ENCODE measurements at regions not wholly inside any gene's neighbourhood (a gene's known extent, or its start where the extent isn't known, plus 50 kb on each side); places are given as distances from the start of the nearest gene placed in this dataset.
"Not testable (repeated sequence)": the region's sequence is repeated elsewhere in the genome, so short reads cannot be mapped to it uniquely, and the experiment has no call there.

DNA sequence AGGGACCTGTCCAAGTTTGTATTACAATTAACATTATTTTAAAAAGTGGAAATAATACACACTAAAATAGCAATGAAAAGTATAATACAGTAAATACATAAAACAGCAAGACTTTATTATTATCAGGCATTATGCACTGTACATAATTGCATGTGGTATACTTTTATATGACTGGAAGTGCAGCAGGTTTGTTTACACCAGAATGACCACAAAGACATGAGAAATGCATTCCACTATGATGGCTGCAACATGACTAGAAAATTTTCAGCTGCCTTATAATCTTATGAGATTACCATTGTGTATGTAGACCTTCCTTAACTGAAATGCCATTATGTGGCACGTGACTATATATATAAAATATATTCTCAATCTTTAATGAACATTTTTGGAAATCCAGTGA is 1699.6 kb downstream of the KCNT2 start:
- peak; percentile 10 for DNase-seq (ENCODE audit: low read depth)

DNA sequence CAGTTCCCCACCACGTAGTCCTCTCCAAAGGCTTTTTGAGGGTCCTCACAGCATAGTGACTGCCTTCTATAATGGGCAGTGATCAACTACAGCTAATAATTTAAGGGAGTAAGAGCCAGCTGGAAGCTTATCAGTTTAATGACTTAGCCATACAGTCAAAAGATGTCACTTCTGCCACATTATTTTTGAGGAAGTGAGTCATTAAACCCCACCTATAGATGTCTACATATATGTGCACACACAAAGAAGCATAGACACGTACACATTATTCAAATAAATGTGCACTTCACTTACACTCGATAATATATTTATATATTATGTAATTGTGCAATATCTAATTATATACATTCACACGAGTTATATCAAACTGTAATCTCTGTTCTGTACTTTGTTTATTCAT is 1704.7 kb downstream of the KCNT2 start:
- no peak for DNase-seq (ENCODE audit: low read depth)

DNA sequence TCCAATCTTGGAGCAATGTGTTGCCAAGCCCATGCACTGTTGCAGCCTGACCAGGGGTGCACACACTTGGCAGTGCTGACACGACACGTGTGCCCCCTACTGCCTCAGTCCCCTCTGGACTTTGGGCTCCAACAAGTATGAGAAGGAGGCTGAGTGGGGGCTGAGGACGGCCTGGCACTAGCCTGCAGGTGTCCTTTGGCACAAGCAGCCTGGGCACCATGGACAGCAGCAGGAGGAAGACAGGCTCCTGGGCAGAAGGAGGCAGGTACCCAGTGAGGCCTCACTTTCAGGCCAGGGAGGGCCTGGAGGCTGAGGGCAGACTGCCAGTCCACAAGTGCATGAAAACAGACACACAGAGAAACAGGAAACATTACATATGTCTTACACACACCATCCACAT is 1702.9 kb upstream of the B3GALT2 start:
- no peak for DNase-seq (ENCODE audit: low read depth)

DNA sequence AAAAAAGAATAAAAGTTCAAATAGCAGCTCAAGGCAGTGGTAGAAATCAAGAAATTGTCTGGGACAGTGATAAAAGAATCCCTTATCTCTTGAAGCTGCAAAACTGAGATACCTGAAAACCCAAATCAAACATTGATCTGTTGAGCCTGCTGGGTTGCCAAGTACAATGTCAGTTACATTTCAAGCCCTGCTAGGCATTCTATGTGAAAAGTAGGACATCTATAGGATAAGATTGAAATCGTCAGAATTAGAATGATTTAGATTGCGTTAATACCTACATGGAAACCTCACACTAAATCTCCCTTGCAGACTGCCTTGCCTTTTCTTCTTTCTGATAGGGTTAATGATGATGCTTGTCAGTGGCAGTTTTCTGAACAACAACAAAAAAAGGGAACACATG is 1684.4 kb upstream of the B3GALT2 start:
- no peak for DNase-seq (ENCODE audit: low read depth)

DNA sequence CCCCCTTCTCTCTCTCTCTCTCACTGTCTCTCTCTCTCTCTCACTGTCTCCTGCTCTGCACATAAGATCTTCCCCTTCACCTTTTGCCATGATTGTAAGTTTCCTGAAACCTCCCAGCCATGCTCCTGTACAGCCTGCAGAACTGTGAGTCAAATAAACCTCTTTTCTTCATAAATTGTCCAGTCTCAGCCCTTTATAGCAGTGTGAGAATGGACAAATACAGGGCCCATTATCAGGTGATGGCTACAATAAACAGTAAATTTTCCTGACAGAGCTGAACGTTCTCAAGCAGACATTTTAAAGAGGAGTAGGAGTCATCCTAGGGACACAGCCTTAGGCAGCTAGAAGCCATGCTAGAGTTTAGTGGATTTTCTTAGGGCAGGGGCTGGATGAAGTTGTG is 1679.7 kb upstream of the B3GALT2 start:
- DNase-seq (ENCODE audit: low read depth): no peak

DNA sequence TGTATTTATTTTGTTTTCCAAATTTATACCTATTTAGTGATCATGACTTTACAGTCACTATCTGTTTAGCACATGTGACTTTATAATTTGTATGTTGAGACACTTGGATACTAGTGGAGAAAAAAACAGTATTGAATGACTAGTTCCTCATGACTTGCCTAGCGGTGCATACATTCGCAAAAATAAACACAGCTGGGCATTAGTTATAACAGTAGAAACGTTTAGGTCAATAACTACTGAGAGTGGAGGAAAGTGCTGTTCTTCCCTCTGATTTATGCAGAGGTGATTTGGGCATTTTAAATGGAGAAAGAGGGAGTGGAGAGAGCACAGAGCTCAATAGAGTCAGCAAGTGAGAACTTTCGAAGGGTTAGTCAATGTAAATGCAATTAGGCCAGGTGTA is 1679.0 kb upstream of the B3GALT2 start:
- no peak for DNase-seq (ENCODE audit: low read depth)

DNA sequence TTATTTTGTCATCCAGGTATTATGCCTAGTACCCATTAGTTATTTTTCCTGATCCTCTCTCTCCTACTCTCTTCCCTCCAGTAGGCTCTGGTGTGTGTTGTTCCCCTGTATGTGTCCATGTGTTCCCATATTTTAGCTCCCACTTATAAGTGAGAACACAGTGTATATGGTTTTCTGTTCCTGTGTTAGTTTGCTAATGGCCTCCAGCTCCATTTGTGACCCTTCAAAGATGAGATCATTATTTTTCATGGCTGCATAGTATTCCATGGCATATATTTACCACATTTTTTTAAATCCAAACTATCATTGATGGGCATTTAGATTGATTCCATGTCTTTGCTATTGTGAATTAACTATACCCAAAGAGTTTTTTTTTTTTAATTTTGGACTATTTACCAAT is 1675.7 kb upstream of the B3GALT2 start:
- no peak for DNase-seq (ENCODE audit: low read depth)

DNA sequence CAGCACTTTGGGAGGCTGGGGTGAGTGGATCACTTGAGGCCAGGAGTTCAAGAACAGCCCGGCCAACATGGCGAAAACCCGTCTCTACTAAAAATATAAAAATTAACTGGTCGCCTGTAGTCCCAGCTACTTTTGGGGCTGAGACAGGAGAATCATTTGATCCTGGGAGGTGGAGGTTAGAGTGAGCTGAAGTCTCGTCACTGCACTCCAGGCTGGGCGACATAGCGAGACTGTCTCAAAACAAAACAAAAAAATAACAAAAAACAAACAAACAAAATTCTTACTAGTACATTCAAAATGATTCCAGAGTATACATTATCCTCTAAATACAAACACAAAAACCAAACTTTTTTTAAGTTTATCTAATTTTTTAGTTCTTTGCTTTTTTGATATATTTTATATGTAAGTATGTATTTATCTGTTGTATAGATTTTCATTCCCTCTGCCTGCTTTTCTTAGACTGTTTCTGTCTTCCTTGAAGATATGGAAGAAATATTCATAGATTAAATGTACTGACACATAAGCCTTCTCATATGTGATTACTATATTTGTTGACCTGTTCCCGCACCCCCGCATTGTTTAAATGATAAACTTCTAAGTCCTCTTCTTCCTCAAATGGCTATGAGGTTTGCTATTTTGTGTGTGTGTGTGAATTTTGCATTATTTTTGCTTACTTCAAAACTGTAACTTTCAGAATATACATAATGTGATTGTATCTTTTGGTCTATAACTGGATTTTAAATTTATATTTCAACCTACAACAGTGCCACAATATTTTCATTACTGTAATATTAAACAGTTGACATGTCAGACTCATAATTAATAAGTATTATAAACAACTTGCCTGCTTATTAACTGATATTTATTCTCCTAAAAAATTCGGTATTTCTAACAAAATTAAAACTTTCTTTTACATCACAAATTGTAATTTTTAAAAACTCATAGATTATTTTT is 1674.1 kb upstream of the B3GALT2 start:
- no peak for DNase-seq (ENCODE audit: low read depth)

DNA sequence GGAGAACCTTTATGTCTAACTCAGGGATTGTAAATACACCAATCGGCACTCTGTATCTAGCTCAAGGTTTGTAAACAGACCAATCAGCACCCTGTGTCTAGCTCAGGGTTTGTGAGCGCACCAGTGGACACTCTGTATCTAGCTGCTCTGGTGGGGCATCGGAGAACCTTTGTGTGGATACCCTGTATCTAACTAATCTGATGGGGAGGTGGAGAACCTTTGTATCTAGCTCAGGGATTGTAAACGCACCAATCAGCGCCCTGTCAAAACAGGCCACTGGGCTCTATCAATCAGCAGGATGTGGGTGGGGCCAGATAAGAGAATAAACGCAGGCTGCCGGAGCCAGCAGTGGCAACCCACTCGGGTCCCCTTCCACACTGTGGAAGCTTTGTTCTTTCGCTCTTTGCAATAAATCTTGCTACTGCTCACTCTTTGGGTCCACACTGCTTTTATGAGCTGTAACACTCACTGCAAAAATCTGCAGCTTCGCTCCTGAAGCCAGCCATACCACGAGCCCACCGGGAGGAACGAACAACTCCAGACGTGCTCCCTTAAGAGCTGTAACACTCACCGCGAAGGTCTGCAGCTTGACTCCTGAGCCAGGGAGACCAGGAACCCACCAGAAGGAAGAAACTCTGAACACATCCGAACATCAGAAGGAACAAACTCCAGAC is 1673.2 kb upstream of the B3GALT2 start:
- not testable (repeated sequence) for DNase-seq (ENCODE audit: low read depth)

DNA sequence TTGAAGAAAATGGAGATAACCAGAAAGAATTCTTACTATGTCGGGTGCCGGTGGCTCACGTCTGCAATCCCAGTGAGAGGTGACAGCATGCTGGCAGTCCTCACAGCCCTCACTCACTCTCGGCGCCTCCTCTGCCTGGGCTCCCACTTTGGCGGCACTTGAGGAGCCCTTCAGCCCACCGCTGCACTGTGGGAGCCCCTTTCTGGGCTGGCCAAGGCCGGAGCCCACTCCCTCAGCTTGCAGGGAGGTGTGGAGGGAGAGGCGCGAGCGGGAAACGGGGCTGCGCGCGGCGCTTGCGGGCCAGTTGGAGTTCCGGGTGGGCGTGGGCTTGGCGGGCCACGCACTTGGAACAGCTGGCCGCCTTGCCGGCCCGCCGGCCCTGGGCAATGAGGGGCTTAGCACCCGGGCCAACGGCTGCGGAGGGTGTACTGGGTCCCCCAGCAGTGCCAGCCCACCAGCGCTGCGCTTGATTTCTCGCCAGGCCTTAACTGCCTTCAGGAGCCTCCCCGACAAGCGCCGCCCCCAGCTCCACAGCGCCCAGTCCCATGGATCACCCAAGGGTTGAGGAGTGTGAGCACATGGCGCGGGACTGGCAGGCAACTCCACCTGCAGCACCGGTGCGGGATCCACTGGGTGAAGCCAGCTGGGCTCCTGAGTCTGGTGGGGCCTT is 1672.5 kb upstream of the B3GALT2 start:
- DNase-seq (ENCODE audit: low read depth): not testable (repeated sequence)

DNA sequence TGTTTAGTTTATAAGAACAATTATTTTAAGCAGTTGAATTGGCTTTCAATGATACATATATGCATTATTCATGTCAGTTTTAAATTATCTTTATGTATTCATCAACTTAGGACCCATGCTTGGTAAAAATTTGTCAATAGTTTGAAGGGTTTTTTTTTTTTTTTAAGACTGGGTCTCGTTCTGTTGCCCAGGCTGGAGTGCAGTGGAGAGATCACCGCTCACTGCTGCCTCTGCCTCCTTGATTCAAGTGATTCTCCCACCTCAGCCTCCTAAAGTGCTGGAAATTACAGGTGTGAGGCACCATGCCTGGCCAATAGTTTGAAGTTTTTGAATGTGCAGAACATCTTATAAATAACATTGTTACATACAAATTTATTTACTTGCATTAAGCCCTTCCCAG is 1671.0 kb upstream of the B3GALT2 start:
- no peak for DNase-seq (ENCODE audit: low read depth)

DNA sequence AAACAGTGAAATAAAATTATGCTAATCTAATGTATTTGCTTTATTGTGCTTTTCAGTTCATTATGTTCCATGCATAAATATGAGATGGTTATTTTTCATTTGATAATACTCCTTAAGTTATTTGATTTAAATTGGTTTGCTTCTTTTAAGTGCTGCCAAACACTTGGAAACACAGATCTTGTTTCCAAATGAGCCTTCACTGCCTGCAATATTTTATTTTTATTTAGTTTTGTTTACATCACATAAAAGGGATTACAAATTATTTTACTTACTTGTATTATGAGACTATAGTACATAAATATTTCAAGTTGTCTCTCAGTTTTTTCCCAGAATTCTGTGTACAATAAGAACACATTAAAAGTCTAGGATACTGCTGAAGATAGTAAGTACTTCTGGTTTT is 1662.4 kb upstream of the B3GALT2 start:
- DNase-seq (ENCODE audit: low read depth): no peak

DNA sequence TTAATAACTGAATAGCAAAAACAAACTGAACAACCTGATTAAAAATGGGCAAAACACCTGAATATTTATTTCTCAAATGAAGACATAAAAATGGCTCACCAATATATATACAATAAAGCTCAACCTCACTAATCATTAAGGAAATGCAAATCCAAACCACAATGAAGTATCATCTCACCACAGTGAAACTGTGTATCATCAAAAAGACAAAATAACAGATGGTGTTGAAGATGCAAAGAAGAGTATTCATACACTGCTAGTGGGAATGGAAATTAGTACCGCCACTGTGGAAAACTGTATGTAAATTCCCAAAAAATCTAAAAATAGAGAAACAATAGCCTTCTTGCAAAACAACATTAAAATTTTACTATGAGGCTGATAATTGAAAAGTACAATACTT is 1660.1 kb upstream of the B3GALT2 start:
- DNase-seq (ENCODE audit: low read depth): no peak

DNA sequence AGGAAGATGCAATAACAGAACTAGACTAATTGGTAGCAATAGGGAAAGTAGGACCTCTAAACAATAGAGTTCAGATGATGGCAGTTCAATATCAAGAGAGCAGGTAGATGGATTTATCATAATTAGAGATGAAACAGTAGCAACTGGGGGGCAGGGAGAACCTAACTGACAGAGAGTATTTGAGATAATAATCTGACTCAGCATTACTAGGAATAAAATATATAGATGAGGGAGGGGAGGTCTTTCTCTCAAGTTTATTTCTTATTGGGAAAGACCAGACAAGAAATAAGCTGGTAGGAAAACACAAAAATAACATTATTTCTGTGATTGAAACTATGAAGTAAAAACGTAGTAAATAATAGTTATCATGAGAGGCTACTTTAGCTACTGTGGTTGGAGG is 1656.7 kb upstream of the B3GALT2 start:
- DNase-seq (ENCODE audit: low read depth): no peak

DNA sequence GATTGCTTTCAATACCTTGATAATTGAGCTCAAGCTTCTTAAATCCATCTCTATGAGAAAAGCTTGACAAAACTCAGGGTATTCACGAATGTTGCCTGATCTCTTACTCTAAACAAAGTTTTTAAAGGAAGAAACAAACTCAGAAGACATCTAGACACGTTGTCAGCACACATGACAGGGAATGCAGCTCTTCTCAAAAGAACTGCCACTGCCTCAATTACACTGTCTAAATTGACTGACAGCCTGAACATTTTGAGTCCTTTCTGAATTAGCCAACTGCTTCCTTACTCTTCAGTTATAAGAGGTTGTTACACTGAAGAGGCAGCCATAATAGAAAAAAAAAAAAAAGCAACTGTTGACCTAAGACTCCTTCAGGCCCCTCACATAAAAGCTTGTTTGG is 1646.7 kb upstream of the B3GALT2 start:
- no peak for DNase-seq (ENCODE audit: low read depth)

DNA sequence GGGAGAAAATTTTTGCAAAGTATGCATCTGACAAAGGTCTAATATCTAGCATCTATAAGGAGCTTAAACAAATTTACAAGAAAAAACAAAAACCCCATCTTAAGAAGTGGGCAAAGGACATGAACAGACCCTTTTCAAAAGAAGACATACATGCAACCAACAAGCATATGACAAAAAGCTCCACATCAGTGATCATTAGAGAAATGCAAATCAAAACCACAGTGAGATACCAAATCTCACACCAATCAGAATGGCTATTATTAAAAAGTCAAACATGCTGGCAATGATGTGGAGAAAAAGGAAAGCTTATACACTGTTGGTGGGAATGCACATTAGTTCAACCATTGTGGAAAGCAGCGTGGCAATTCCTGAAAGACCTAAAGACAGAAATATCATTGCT is 1645.2 kb upstream of the B3GALT2 start:
- not testable (repeated sequence) for DNase-seq (ENCODE audit: low read depth)

DNA sequence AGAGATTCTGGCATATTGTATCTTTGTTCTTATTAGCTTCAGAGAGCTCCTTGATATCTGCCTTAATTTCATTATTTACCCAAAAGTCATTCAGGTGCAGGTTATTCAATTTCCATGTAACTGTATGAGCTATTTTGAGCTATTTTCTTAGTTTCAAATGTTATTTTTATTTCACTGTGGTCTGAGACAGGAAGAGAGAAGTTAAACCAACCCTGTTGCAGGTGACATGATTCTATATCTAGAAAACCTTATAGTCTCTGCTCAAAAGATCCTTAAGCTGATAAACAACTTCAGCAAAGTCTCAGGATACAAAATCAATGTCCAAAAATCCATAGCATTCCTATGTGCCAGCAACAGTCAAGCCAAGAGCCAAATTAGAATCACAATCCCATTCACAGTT is 1644.0 kb upstream of the B3GALT2 start:
- DNase-seq (ENCODE audit: low read depth): no peak

DNA sequence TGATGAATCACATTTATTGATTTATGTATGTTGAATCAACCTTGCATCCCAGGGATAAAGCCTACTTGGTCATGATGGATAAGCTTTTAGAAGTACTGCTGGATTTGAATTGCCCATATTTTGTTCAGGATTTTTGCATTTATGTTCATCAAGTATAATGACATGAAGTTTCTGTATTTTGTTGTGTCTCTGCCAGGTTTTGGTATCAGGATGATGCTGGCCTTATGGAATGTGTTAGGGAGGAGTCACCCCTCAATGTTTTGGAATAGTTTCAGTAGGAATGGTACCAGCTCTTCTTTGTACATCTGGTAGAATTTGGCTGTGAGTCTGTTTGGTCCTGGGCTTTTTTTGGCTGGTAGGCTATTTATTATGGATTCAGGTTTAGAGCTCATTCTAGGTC is 1643.1 kb upstream of the B3GALT2 start:
- no peak for DNase-seq (ENCODE audit: low read depth)

DNA sequence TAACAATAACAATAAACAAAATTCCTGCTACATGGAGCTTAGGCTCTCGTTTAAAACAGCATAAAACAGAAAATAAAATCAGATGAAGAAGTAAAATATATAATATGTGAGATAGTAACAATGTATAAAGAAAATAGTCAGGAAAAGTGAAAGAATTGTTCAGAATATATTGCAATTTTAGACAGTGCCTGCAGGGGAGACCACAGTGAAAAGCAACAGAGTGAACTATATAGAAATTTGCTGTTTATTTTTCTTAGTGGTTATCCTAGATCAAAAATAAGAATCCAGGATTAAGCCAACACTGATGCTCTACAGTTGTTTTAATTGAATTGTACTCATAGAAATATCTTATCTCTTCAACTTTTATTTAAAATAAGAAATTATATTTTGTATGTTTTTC is 1639.0 kb upstream of the B3GALT2 start:
- no peak for DNase-seq (ENCODE audit: low read depth)

DNA sequence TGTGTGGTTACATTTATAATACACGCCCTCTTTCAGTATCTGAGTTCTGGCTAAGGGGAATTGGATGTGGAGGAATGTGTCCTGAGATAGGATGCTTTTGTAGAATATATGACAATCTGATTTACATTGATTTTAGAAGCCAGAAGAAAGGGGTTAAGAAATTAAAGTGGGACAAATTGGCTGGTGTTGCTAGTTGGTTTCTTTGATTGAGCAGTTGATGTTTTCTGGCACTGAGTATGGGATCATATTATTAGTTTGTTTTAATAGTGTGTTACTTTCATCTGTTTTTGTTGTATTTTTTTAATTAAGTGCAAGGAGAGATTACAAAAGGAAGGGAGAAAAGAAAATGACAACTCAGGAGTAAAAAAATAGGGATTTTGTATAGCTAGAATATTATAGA is 1634.7 kb upstream of the B3GALT2 start:
- no peak for DNase-seq (ENCODE audit: low read depth)

DNA sequence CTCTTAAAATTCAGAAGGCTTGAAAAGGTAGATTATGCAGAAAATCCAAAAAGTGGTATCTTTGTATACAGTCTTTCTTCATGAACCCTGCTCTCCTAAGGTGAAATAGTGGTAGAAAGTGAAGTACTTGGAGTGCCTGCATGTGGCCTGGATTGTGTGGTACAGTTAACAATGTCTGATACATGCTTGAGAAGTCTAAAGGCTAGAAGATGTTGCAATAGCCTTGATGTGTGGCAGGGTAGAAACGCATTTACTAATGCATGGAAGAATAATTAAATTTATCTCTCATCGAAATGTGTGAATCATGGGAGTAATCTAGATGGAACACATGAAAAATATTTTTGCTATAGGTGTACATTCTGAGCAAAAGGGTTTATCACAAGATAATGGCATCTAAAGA is 1632.3 kb upstream of the B3GALT2 start:
- no peak for DNase-seq (ENCODE audit: low read depth)

DNA sequence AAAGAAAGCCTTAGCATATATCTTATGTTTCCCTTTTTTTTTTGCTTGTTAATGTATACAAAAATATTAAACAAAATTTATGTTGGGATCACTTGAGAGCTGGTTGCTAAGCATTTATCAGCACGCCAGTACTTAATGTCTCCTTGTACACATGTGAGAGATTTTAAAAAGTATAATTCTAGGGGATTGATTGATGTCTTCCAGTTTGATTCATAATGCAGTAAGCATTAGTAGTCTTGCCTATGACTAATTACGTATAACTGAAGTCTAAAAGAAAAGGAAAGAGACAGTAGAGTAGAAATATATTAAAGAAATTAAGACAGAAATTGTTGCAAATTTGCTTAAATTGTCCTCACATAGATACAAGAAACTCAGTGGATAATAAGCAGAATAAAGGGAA is 1630.4 kb upstream of the B3GALT2 start:
- DNase-seq (ENCODE audit: low read depth): no peak

DNA sequence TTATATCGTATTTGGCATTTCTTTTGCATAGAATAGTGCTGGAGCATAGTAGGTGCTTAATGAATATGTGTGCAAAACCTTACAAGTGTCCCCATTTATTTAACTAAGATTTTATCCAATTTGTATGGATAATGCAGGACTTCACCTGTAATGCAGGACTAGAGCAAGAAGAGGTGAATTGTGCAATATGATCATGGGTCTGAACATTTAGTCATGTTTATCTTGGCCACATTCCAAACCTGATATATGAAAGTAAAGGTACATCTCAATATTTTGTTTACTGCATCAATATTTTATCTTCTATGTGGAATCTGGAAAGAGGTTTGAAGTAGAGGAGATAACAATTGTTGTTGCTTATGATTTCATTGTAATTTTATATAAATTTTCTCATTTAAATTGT is 1626.7 kb upstream of the B3GALT2 start:
- no peak for DNase-seq (ENCODE audit: low read depth)
